Glutamatergic neuron (in vitro differentiated cells): ENCODE measurements at regions not wholly inside any gene's neighbourhood (a gene's known extent, or its start where the extent isn't known, plus 50 kb on each side); places are given as distances from the start of the nearest gene placed in this dataset.

Experiments used
- DNase-seq: peaks from one replicate; pipeline ENCODE4 v3.0.0; 2022
- H3K27ac Mint-ChIP-seq: one replicate; pipeline ENCODE4 v1.8.0; 2020; ENCODE audit warnings: mild to moderate bottlenecking, mixed read lengths, inconsistent platforms; ENCODE audit not compliant: unreplicated experiment
- H3K27me3 Mint-ChIP-seq: one replicate; pipeline ENCODE4 v1.8.0; 2020; ENCODE audit warnings: mild to moderate bottlenecking, moderate library complexity, mixed read lengths, inconsistent platforms; ENCODE audit not compliant: unreplicated experiment
- H3K36me3 Mint-ChIP-seq: one replicate; pipeline ENCODE4 v1.8.0; 2020; ENCODE audit warnings: mild to moderate bottlenecking, mixed read lengths, inconsistent platforms; ENCODE audit not compliant: unreplicated experiment
- H3K4me1 Mint-ChIP-seq: one replicate; pipeline ENCODE4 v1.8.0; 2020; ENCODE audit warnings: mild to moderate bottlenecking, low read depth, mixed read lengths, inconsistent platforms; ENCODE audit not compliant: unreplicated experiment
- H3K4me3 Mint-ChIP-seq: one replicate; pipeline ENCODE4 v1.8.0; 2020; ENCODE audit warnings: mild to moderate bottlenecking, mixed read lengths, inconsistent platforms; ENCODE audit not compliant: unreplicated experiment
- H3K9me3 Mint-ChIP-seq: one replicate; pipeline ENCODE4 v1.8.0; 2020; ENCODE audit warnings: mild to moderate bottlenecking, moderate library complexity, mixed read lengths, inconsistent platforms; ENCODE audit not compliant: unreplicated experiment
- TF ChIP-seq, protein P1 (sequence below): fragments of 200-600 bp; sonication (generic); IDR thresholded peaks from one replicate; pipeline ENCODE4 v1.5.0; 2021; ENCODE audit not compliant: partially characterized antibody, unreplicated experiment

DNA sequence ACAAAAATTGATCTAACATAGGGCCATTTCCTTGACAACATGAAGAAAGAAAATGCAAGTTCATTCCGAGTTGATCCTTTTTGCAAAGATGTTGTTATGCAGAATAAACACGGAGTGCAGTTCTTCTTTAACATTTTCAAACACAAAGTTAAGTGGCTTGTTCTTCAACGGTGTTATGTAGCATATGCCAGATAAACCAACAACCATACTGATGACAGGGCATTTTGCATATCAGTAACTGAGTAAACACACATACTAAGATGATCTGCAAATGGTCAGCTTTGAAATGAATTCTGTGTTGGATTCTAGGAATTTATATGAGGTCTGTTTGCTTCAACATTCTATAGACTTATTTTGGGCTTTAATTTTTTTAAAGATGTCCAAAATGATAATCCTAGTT is 266.4 kb downstream of the GPD2 start:
- no peak for DNase-seq
- Mint-ChIP-seq H3K36me3 (no peaks in the 10 kb centered on the region), H3K4me1 (peaks cover 9% of the 10 kb centered on the region), H3K27me3 (no peaks in the 10 kb centered on the region), H3K9me3 (no peaks in the 10 kb centered on the region), H3K4me3 (no peak overlapping the region), H3K27ac (no peak overlapping the region)
- TF ChIP-seq, protein P1, sequence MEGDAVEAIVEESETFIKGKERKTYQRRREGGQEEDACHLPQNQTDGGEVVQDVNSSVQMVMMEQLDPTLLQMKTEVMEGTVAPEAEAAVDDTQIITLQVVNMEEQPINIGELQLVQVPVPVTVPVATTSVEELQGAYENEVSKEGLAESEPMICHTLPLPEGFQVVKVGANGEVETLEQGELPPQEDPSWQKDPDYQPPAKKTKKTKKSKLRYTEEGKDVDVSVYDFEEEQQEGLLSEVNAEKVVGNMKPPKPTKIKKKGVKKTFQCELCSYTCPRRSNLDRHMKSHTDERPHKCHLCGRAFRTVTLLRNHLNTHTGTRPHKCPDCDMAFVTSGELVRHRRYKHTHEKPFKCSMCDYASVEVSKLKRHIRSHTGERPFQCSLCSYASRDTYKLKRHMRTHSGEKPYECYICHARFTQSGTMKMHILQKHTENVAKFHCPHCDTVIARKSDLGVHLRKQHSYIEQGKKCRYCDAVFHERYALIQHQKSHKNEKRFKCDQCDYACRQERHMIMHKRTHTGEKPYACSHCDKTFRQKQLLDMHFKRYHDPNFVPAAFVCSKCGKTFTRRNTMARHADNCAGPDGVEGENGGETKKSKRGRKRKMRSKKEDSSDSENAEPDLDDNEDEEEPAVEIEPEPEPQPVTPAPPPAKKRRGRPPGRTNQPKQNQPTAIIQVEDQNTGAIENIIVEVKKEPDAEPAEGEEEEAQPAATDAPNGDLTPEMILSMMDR, result no peak

DNA sequence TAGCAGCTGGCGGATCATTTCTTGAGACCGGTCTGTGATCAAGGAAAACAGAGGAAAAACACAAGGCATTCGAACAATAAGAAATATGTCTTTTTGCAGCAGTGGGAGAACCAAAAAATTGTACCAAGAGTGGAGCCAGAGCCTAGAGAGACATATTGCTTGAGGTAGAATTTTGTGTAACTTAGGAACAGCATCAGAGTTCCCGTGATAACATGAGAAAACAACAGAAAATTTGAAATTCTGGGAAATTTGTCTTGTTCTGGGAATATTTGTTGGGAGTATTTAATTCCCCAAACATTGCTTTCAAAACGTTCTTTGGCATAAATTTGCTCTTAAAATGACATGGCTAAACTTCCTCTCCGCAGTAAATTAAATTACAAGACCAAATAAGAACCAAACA is 267.5 kb downstream of the GPD2 start:
- Mint-ChIP-seq H3K4me1 (peaks cover 9% of the 10 kb centered on the region), H3K27me3 (no peaks in the 10 kb centered on the region), H3K36me3 (no peaks in the 10 kb centered on the region), H3K9me3 (no peaks in the 10 kb centered on the region), H3K4me3 (no peak overlapping the region), H3K27ac (no peak overlapping the region)
- DNase-seq, result no peak
- TF ChIP-seq, protein P1, result no peak

DNA sequence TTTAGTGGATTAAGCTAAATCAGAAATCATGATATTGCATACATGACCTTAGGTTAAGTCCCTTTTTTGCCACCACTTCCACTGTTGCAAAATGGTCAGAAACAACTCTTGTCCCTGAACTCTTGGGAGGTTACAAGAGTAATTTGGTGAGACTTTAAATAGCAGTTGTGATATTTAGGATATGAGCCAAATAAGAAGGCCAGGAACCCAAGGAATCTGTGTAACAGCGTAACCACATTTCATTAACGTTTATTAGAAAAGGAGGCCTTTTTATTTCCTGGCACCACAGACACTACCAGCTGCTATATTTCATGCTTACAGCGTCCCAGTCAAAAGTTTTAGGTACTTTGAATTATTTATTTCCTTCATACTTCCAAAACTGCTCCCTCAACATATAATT is 268.0 kb downstream of the GPD2 start:
- Mint-ChIP-seq H3K4me1 (peaks cover 9% of the 10 kb centered on the region), H3K4me3 (no peak overlapping the region), H3K9me3 (no peaks in the 10 kb centered on the region), H3K27ac (no peak overlapping the region), H3K27me3 (no peaks in the 10 kb centered on the region), H3K36me3 (no peaks in the 10 kb centered on the region)
- TF ChIP-seq, protein P1, result no peak
- DNase-seq, result no peak

DNA sequence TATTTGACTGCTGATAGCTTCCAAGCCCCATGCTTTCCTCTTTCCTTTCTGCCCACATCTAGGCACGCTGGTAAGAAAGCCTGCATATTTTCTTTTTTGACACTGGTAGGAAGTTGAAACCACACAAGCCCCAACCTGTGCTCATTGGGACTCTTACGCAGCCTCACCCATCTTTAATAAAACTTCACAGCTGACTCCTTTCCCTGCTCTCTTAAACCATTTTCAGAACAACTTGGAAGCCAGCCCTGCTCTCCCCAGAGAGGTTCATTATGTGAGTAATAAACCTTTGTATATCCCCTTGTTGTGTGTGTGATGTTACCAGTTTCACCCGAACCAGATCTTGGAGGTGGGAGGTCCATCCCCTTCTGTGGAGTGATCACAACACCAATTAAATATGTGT is 268.4 kb downstream of the GPD2 start:
- Mint-ChIP-seq H3K27me3 (no peaks in the 10 kb centered on the region), H3K4me3 (no peak overlapping the region), H3K4me1 (peaks cover 9% of the 10 kb centered on the region), H3K27ac (no peak overlapping the region), H3K9me3 (no peaks in the 10 kb centered on the region), H3K36me3 (no peaks in the 10 kb centered on the region)
- DNase-seq, result no peak
- TF ChIP-seq, protein P1, result no peak

DNA sequence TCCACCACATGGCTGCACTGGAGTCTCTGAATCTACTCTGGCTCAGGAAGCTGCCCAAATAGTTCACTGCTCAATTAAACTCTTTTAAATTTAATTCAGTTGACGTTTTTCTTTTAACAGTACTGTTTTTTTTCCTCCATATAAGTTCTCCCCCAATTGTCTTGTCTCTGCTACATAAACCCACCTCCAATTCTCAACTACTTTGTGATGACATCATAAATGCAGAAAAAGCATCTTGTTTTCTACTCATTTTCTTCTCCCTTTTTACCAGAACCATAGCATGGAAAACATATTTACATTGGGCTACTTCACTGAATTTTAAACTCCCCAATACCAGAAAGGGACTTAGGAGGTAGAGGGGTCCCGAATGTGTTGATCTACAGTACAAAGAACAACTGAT is 270.4 kb downstream of the GPD2 start:
- DNase-seq, result no peak
- Mint-ChIP-seq H3K27me3 (no peaks in the 10 kb centered on the region), H3K4me3 (no peak overlapping the region), H3K9me3 (no peaks in the 10 kb centered on the region), H3K27ac (no peak overlapping the region), H3K36me3 (no peaks in the 10 kb centered on the region), H3K4me1 (peaks cover 5% of the 10 kb centered on the region)
- TF ChIP-seq, protein P1, result no peak
